Spleen (tissue), 7 donors: ENCODE measurements at regions not wholly inside any gene's neighbourhood (a gene's known extent, or its start where the extent isn't known, plus 50 kb on each side); places are given as distances from the start of the nearest gene placed in this dataset.

Experiments
- POLR2AphosphoS5 ChIP-seq, 3 donors: sonication (generic); formaldehyde crosslinking; IDR thresholded peaks; one replicate each; pipeline ENCODE4 v1.5.1; 2017; ENCODE audit warnings: antibody characterized with exemption in 3 of 3
- TF ChIP-seq, protein P1 (sequence below), 11 experiments: fragments of 200-600 bp in 7 of 11; fragments of 450-650 bp in 4 of 11; sonication (generic) in 4 of 11; IDR thresholded peaks in 8 of 11; conservative IDR thresholded peaks in 3 of 11; 1 replicate in 7 of 11; 2 replicates in 4 of 11; pipeline versions ENCODE4 v1.4.0 to v1.8.0; 2016 to 2021; ENCODE audit warnings: antibody characterized with exemption in 11 of 11, inconsistent platforms in 4 of 11, mild to moderate bottlenecking in 1 of 11
- donor health status: DM: no; HTN: no; CAD: no; lungs with moderate emphysema.
- donor health status: DM: no; HTN: no; CAD: no.
- donor health status: DM: no; HTN: no; CAD: no.

DNA sequence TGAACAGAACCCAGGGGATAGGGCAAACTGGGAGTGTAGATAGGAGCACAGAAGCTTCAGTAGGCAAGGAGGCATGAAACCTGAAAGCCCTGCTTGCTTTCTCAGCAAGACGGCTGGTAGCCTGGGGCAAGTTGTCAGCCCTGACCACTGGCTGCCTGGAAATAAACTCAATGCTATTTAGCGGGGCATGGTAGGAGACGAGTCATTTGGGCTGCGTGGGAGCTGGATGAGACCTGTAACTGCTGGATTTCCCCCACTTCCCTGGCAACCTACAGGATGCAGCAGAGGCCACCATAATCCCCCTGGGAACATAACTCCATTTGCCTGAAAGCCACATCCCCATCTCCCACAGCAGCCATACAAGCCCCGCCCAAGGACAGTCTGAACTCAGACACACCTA lies 332.6 kb upstream of the TBX18 start:
- TF ChIP-seq, protein P1, sequence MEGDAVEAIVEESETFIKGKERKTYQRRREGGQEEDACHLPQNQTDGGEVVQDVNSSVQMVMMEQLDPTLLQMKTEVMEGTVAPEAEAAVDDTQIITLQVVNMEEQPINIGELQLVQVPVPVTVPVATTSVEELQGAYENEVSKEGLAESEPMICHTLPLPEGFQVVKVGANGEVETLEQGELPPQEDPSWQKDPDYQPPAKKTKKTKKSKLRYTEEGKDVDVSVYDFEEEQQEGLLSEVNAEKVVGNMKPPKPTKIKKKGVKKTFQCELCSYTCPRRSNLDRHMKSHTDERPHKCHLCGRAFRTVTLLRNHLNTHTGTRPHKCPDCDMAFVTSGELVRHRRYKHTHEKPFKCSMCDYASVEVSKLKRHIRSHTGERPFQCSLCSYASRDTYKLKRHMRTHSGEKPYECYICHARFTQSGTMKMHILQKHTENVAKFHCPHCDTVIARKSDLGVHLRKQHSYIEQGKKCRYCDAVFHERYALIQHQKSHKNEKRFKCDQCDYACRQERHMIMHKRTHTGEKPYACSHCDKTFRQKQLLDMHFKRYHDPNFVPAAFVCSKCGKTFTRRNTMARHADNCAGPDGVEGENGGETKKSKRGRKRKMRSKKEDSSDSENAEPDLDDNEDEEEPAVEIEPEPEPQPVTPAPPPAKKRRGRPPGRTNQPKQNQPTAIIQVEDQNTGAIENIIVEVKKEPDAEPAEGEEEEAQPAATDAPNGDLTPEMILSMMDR (IDR thresholded peaks at IDR 0.05 in 8 of 11, conservative IDR thresholded peaks at IDR 0.05 in 3 of 11): no peak
- TF ChIP-seq POLR2AphosphoS5 (IDR thresholded peaks at IDR 0.05): no peak
